COLO668 (cell line): ENCODE measurements at regions not wholly inside any gene's neighbourhood (a gene's known extent, or its start where the extent isn't known, plus 50 kb on each side); places are given as distances from the start of the nearest gene placed in this dataset.
A peak's percentile ranks its signal among the peaks of the same experiment; 100 is the strongest.

ENCODE experiments used
- DNase-seq: peaks from one replicate; lab custom pipeline; 2025; ENCODE audit not compliant: unreplicated experiment; lab: John Stamatoyannopoulos, UW

DNA sequence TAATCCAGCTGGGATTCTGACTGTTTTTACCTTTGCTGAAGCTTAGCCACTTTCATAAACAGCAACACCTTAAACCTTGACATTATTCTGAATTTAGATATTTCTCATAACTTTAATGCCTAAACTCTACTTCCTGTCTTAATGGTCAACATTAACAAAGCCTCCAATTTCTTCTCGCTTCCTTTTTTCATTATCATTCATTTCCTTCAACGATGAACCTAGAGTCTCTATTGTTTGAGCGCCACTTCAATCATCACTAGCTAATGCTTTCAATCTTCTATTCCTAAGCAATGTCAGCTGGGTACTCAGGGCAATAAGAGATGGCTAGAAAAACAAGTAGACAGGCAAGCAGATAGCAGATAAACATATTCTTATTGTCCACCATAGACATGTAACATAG, 96.6 kb upstream of the TMEM196 start:
- DNase-seq: no peak

DNA sequence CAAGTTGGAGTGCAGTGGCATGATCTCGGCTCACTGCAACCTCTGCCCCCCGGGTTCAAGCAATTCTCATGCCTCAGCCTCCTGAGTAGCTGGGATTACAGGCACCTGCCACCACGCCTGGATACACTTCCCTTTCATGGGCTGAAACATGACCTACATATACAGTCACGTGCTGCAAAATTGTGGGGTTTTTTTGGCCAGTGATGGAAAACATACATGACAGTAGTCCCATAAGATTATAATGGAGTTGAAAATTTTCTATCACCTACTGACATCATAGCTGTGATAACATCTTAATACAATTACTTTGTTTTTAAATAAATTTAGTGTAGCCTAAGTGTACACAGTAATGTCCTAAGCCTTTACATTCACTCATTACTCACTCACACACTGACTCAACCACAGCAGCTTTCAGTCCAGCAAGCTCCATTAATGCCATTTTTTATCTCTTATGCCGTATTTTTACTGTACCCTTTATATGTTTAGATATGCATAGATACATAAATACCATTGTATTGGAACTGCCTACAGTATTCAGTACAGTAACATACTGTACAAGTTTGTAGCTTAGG, 79.9 kb upstream of the TMEM196 start:
- no peak for DNase-seq

DNA sequence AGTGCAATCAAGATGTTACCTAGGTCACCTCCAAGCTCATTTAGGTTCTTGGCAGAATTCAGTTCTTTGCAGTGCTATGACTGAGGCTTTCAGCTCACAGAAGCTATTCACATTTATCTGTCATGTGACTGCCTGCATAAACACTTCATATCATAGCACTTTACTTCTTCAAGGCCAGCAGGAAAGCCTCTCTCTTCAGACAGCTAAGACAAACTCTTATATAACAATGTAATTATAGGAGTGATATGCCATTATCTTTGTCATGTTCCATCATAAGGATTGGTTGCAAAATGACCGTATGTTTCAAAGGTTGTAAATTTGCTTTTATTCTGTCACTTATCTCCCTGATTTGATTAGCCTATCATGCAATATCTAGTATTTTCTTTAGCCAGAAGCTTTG, 78.8 kb upstream of the TMEM196 start:
- DNase-seq: no peak

GRCh38 chr7:19851504-19851903, 78.1 kb upstream of the TMEM196 start:
- peak; percentile 40 for DNase-seq

GRCh38 chr7:19834566-19834965, 61.1 kb upstream of the TMEM196 start:
- DNase-seq: no peak

DNA sequence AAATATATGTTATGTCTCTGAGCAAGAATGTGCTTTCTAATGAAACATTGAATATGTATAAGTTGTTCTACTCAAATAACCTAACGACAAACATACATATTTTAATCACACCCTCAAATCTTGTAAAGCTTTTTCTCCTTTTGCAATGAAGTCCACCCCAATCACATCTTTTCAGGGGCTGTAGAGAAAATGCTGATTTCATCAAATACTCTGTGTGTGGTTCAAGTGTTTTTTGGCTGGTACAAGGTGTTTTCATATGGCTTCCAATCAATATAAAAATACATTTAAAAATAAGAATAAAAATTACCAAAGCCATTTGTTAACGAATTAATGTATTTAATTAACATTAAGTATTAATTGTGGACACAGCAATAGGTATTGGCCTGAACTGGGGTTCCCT, 57.2 kb upstream of the TMEM196 start:
- DNase-seq: no peak
